DMS79 treated with DMSO at 0.1 percent for 48 hours (cell line): ENCODE measurements at regions not wholly inside any gene's neighbourhood (a gene's known extent, or its start where the extent isn't known, plus 50 kb on each side); places are given as distances from the start of the nearest gene placed in this dataset.

Experiments used
- DNase-seq: peaks from one replicate; lab custom pipeline; 2025; lab: John Stamatoyannopoulos, UW

GRCh38 chr3:6771171-6771570, 89.7 kb upstream of the GRM7 start:
- DNase-seq, result no peak

DNA sequence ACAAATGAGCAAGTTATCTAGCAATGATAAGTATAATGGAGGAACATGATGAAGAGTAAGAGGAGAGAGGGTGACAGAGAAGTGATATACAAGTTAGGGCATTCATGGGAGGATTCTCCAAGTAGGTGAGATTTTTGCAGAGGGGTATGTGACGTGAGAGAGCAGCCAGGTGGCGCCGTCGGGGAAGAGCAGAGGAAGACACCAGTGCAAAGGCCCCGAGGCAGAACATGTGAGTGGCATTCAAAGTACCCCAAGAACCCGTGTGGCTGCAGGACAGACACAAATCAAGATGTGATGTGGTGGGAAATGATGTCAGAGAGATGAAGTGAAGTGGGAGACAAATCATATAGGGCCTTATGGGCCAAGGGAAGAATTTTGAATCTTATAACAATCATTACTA, 81.8 kb upstream of the GRM7 start:
- DNase-seq, result no peak

DNA sequence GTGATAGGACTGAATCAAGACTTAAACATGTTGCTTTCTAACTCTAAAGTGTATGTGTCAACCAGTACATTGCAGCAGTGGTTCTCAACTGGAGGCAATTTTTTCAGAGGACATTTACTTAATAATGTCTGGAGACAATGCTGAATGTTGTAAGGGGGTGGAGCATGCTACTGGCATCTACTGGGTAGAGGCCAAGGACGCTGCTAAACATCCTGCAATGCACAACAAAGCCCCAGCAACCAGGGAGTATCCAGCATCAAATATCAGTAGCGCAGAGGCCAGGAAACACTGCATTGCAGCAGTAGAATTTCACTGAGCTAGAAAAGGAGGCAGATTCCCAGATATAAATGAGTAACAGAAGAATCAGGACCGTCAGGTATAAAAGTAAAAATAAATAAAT, 79.8 kb upstream of the GRM7 start:
- DNase-seq, result no peak

- DNase-seq, result no peak
These were observed 75.2 kb upstream of the GRM7 start for GRCh38 chr3:6785726-6786125.

- no peak for DNase-seq
These were observed 69.8 kb upstream of the GRM7 start for GRCh38 chr3:6791161-6791560.

GRCh38 chr3:6799264-6799915, 61.5 kb upstream of the GRM7 start:
- no peak for DNase-seq

- DNase-seq, result no peak
These were observed 57.3 kb upstream of the GRM7 start for GRCh38 chr3:6803619-6804018.

DNA sequence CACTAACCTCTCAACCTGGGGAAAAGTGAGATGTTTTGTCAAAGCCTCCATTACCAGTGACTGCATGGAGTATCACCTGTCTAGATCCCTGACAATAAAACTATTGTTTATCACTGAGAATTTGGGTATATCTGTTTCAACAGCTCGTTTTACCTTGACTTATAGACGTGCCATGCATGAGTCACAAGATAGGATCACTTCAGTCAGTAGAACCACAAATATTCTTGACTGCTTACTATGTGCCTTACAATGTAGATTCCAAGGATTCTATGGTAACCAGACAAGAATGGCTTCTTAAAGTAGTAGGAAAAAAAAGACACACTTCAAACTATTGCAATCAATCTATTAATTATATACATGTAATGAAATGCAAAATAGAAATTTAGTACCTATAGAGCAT, 55.7 kb upstream of the GRM7 start:
- no peak for DNase-seq

DNA sequence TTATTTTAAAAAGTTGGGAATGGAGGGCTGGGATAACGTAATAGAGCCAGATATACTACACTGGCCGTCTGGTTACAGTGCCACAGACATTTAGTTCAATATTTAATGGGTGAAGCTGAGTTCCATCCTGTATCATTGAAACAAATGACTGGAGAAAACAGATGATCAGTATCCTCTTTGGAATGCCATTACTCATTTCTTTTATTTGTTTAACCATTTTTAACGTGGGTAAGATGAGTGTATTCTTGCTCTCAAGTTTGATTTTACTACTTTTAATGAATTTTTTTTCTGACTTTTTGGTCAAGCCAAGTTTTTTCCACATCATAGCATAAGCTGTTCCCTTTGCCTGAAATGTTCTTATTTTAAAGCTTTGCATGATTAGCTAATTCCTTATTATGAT, 53.9 kb upstream of the GRM7 start:
- DNase-seq, result no peak

GRCh38 chr3:6807967-6808588, 52.8 kb upstream of the GRM7 start:
- no peak for DNase-seq

DNA sequence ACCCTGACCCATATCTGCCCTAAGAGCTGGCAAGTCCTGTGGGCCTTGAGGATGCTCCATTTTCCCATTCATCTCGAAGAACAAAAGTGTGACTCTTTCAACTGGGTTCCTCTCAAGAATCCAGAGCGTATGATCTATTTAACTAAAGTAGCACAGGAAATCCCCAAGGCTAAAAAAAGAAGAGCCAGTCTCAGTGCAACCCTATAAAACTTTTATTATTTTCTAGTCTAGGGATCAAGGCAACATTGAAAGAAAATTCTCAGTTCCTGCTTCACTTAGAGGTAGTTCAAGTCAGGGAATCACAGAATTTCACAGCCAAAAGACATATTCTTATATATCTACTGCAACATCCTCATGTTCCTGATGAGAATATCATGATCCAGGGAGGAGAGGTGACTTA, 51.6 kb upstream of the GRM7 start:
- no peak for DNase-seq
